ENCODE measurements at regions not wholly inside any gene's neighbourhood (a gene's known extent, or its start where the extent isn't known, plus 50 kb on each side); places are given as distances from the start of the nearest gene placed in this dataset.

- H3K9me3 ChIP-seq = no peaks in the 10 kb centered on the region
- no peaks in the 10 kb centered on the region for H3K27me3 ChIP-seq
- no peaks in the 10 kb centered on the region for H3K4me1 ChIP-seq (ENCODE audit: insufficient read depth)
- TF ChIP-seq CTCF (IDR thresholded peaks at IDR 0.05) (no peak), POLR2A (IDR thresholded peaks at IDR 0.05) (no peak), EP300 (IDR thresholded peaks at IDR 0.05) (no peak)
- no peaks in the 10 kb centered on the region for H3K36me3 ChIP-seq
- no peak overlapping the region for H3K27ac ChIP-seq
- WGBS, 3 donors = 41 to 60% (median 46%) methylated on average over 3 of the region's 3 CpGs
- H3K4me3 ChIP-seq = no peak overlapping the region
- intact Hi-C loops (cut with DNase I) = no loop called here
- no peak for DNase-seq
Observed at GRCh38 chr6:49151461-49151860, 311.6 kb downstream of the MMUT start.

GRCh38 chr6:49151033-49151432, 312.0 kb downstream of the MMUT start:
- intact Hi-C loops (cut with DNase I) = no loop called here
- no peak for DNase-seq
- no peak for TF ChIP-seq EP300 (IDR thresholded peaks at IDR 0.05)
- no peak for TF ChIP-seq POLR2A (IDR thresholded peaks at IDR 0.05)

GRCh38 chr6:49145280-49145679, 317.8 kb downstream of the MMUT start:
- no peak overlapping the region for H3K4me3 ChIP-seq
- DNase-seq = no peak
- no peaks in the 10 kb centered on the region for H3K27me3 ChIP-seq
- intact Hi-C loops (cut with DNase I) = no loop called here
- H3K27ac ChIP-seq = no peak overlapping the region
- H3K9me3 ChIP-seq = no peaks in the 10 kb centered on the region
- TF ChIP-seq CTCF (IDR thresholded peaks at IDR 0.05) (no peak), EP300 (IDR thresholded peaks at IDR 0.05) (no peak), POLR2A (IDR thresholded peaks at IDR 0.05) (no peak)
- H3K4me1 ChIP-seq (ENCODE audit: insufficient read depth) = no peaks in the 10 kb centered on the region
- H3K36me3 ChIP-seq = no peaks in the 10 kb centered on the region

More at GRCh38 chr6:49151033-49151432, 312.0 kb downstream of the MMUT start:
- H3K36me3 ChIP-seq = no peaks in the 10 kb centered on the region
- no peaks in the 10 kb centered on the region for H3K4me1 ChIP-seq (ENCODE audit: insufficient read depth)
- H3K27ac ChIP-seq = no peak overlapping the region
- 84 to 87% (median 86%) methylated on average over 13 of the region's 13 CpGs for WGBS, 3 donors
- H3K27me3 ChIP-seq = no peaks in the 10 kb centered on the region
- H3K9me3 ChIP-seq = no peaks in the 10 kb centered on the region
- H3K4me3 ChIP-seq = no peak overlapping the region

GRCh38 chr6:49142421-49143151, 320.5 kb downstream of the MMUT start:
- Histone ChIP-seq H3K9me3 (no peaks in the 10 kb centered on the region), H3K27me3 (no peaks in the 10 kb centered on the region), H3K36me3 (no peaks in the 10 kb centered on the region), H3K4me3 (no peak overlapping the region), H3K27ac (no peak overlapping the region), H3K4me1 (ENCODE audit: insufficient read depth) (no peaks in the 10 kb centered on the region)
- intact Hi-C loops (cut with DNase I) = no loop called here
- DNase-seq = no peak
- WGBS, 3 donors = 24 to 32% (median 30%) methylated on average over 7 of the region's 7 CpGs
- TF ChIP-seq EP300 (IDR thresholded peaks at IDR 0.05) (no peak), POLR2A (IDR thresholded peaks at IDR 0.05) (no peak), CTCF (IDR thresholded peaks at IDR 0.05) (no peak)

- 87 to 94% (median 90%) methylated on average over 3 of the region's 3 CpGs for WGBS, 3 donors
- no peak for TF ChIP-seq CTCF (IDR thresholded peaks at IDR 0.05)
- TF ChIP-seq POLR2A (IDR thresholded peaks at IDR 0.05) = no peak
- TF ChIP-seq EP300 (IDR thresholded peaks at IDR 0.05) = no peak
- H3K27me3 ChIP-seq = no peaks in the 10 kb centered on the region
Observed at GRCh38 chr6:49121970-49122369, 341.1 kb downstream of the MMUT start.

More at GRCh38 chr6:49121970-49122369, 341.1 kb downstream of the MMUT start:
- Histone ChIP-seq H3K4me1 (ENCODE audit: insufficient read depth) (no peaks in the 10 kb centered on the region), H3K9me3 (no peaks in the 10 kb centered on the region), H3K27ac (no peak overlapping the region), H3K4me3 (no peak overlapping the region), H3K36me3 (no peaks in the 10 kb centered on the region)
- intact Hi-C loops (cut with DNase I) = no loop called here
- DNase-seq = no peak
